A673 (cell line): ENCODE measurements at regions not wholly inside any gene's neighbourhood (a gene's known extent, or its start where the extent isn't known, plus 50 kb on each side); places are given as distances from the start of the nearest gene placed in this dataset.

Source experiments
- EZH2 ChIP-seq: fragments of 200-600 bp; sonication (generic); IDR thresholded peaks from 2 replicates; pipeline ENCODE4 v1.6.1; 2017; ENCODE audit warnings: borderline replicate concordance, low read depth, mild to moderate bottlenecking, mixed read lengths, antibody characterized with exemption, low read length; ENCODE audit not compliant: poor library complexity, severe bottlenecking
- TF ChIP-seq, protein P1 (sequence below): fragments of 300-800, 200-600 bp; sonication (generic); conservative IDR thresholded peaks from 2 replicates; pipeline ENCODE4 v1.5.1; 2017; ENCODE audit warnings: low read depth, mild to moderate bottlenecking, antibody characterized with exemption, low read length, moderate library complexity, mixed read lengths

- TF ChIP-seq, protein P1, sequence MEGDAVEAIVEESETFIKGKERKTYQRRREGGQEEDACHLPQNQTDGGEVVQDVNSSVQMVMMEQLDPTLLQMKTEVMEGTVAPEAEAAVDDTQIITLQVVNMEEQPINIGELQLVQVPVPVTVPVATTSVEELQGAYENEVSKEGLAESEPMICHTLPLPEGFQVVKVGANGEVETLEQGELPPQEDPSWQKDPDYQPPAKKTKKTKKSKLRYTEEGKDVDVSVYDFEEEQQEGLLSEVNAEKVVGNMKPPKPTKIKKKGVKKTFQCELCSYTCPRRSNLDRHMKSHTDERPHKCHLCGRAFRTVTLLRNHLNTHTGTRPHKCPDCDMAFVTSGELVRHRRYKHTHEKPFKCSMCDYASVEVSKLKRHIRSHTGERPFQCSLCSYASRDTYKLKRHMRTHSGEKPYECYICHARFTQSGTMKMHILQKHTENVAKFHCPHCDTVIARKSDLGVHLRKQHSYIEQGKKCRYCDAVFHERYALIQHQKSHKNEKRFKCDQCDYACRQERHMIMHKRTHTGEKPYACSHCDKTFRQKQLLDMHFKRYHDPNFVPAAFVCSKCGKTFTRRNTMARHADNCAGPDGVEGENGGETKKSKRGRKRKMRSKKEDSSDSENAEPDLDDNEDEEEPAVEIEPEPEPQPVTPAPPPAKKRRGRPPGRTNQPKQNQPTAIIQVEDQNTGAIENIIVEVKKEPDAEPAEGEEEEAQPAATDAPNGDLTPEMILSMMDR, result no peak
- no peak for TF ChIP-seq EZH2
Measured at GRCh38 chr10:4632757-4633156, 193.2 kb upstream of the AKR1E2 start.
